Mesendoderm (in vitro differentiated cells): ENCODE measurements at regions not wholly inside any gene's neighbourhood (a gene's known extent, or its start where the extent isn't known, plus 50 kb on each side); places are given as distances from the start of the nearest gene placed in this dataset.

ENCODE experiments used
- DNase-seq: peaks from one replicate; pipeline ENCODE4 v3.0.0; 2013
- H2AK5ac ChIP-seq: 2 replicates; pipeline ENCODE4 v1.6.1; 2013; ENCODE audit warnings: low read length, inconsistent platforms
- H2BK120ac ChIP-seq: 2 replicates; pipeline ENCODE4 v1.6.1; 2013; ENCODE audit warnings: low read depth, mild to moderate bottlenecking, low read length, moderate library complexity, mixed read lengths
- H2BK15ac ChIP-seq: replicated peaks from 2 replicates; pipeline ENCODE4 v1.6.1; 2013; ENCODE audit warnings: low read depth, mild to moderate bottlenecking, moderate library complexity
- H2BK5ac ChIP-seq: 2 replicates; pipeline ENCODE4 v1.6.1; 2013; ENCODE audit warnings: low read length, inconsistent platforms
- H3K18ac ChIP-seq: 2 replicates; pipeline ENCODE4 v1.6.1; 2013; ENCODE audit warnings: mild to moderate bottlenecking, low read length, mixed read lengths
- H3K23ac ChIP-seq: one replicate; pipeline ENCODE4 v1.6.1; 2013; ENCODE audit warnings: low read length
- H3K27ac ChIP-seq: 2 replicates; pipeline ENCODE4 v1.5.1; 2013; ENCODE audit warnings: low read depth, mild to moderate bottlenecking, inconsistent platforms, low read length, moderate library complexity
- H3K27me3 ChIP-seq: 2 replicates; pipeline ENCODE4 v1.6.1; 2013; ENCODE audit warnings: low read length, control low read depth, mild to moderate bottlenecking, inconsistent platforms; ENCODE audit not compliant: insufficient read depth, poor library complexity
- H3K36me3 ChIP-seq: 2 replicates; pipeline ENCODE4 v1.6.1; 2013; ENCODE audit warnings: low read length, inconsistent platforms; ENCODE audit not compliant: control insufficient read depth, insufficient read depth
- H3K4ac ChIP-seq: one replicate; pipeline ENCODE4 v1.6.1; 2013; ENCODE audit warnings: low read depth, mild to moderate bottlenecking, low read length, moderate library complexity
- H3K4me1 ChIP-seq: 2 replicates; pipeline ENCODE4 v1.6.1; 2013; ENCODE audit warnings: low read depth, low read length, inconsistent platforms; ENCODE audit not compliant: control insufficient read depth
- H3K4me2 ChIP-seq: 2 replicates; pipeline ENCODE4 v1.6.1; 2013; ENCODE audit warnings: low read length
- H3K4me3 ChIP-seq: 2 replicates; pipeline ENCODE4 v1.5.1; 2013; ENCODE audit warnings: mild to moderate bottlenecking, low read length
- H3K56ac ChIP-seq: one replicate; pipeline ENCODE4 v1.6.1; 2013; ENCODE audit warnings: low read length
- H3K79me1 ChIP-seq: 2 replicates; pipeline ENCODE4 v1.6.1; 2013; ENCODE audit warnings: low read length, inconsistent platforms
- H3K79me2 ChIP-seq: 2 replicates; pipeline ENCODE4 v1.6.1; 2013; ENCODE audit warnings: mild to moderate bottlenecking, low read length; ENCODE audit not compliant: control insufficient read depth, insufficient read depth
- H3K9ac ChIP-seq: 2 replicates; pipeline ENCODE4 v1.6.1; 2013; ENCODE audit warnings: low read length, inconsistent platforms
- H4K5ac ChIP-seq: one replicate; pipeline ENCODE4 v1.6.1; 2013; ENCODE audit warnings: low read length
- H4K8ac ChIP-seq: one replicate; pipeline ENCODE4 v1.6.1; 2013; ENCODE audit warnings: low read depth, mild to moderate bottlenecking, control low read depth, low read length, moderate library complexity
- WGBS: extraction: QIAGEN DNeasy Blood & Tissue Kit; methylation state at CpG from one replicate; pipeline ENCODE4 v1.1.7; 2013; ENCODE audit warnings: low lambda C conversion rate, missing lambda C conversion rate; ENCODE audit not compliant: insufficient coverage; ENCODE audit errors: extremely low coverage; 5-methylcytosine and 5-hydroxymethylcytosine counted together

GRCh38 chr10:108690530-108690929, 1232.8 kb downstream of the XPNPEP1 start:
- no peak overlapping the region for H2BK120ac ChIP-seq
- no peak for DNase-seq
- H3K79me2 ChIP-seq = no peaks in the 10 kb centered on the region
- H3K79me1 ChIP-seq = no peaks in the 10 kb centered on the region
- H4K8ac ChIP-seq = no peak overlapping the region
- no peaks in the 10 kb centered on the region for H3K36me3 ChIP-seq
- H3K4me1 ChIP-seq = no peaks in the 10 kb centered on the region
- H4K5ac ChIP-seq = no peak overlapping the region
- H2BK5ac ChIP-seq = no peak overlapping the region
- H2AK5ac ChIP-seq = no peak overlapping the region
- no peak overlapping the region for H3K4me3 ChIP-seq
- no peak overlapping the region for H2BK15ac ChIP-seq
- H3K56ac ChIP-seq = no peak overlapping the region
- H3K4me2 ChIP-seq = no peak overlapping the region
- H3K27me3 ChIP-seq = no peaks in the 10 kb centered on the region
- no peak overlapping the region for H3K4ac ChIP-seq
- H3K27ac ChIP-seq = no peak overlapping the region
- H3K9ac ChIP-seq = no peak overlapping the region
- H3K23ac ChIP-seq = no peak overlapping the region
- no peak overlapping the region for H3K18ac ChIP-seq
- WGBS = no CpG with 5 or more reads among the region's 6 CpGs

GRCh38 chr10:108689891-108690290, 1233.4 kb downstream of the XPNPEP1 start:
- H3K56ac ChIP-seq = no peak overlapping the region
- H3K4ac ChIP-seq = no peak overlapping the region

GRCh38 chr10:108688314-108688713, 1235.0 kb downstream of the XPNPEP1 start:
- Histone ChIP-seq H3K79me1 (no peaks in the 10 kb centered on the region), H2AK5ac (no peak overlapping the region), H3K27me3 (no peaks in the 10 kb centered on the region), H3K18ac (no peak overlapping the region), H2BK15ac (no peak overlapping the region), H3K4me3 (no peak overlapping the region), H3K9ac (no peak overlapping the region), H4K8ac (no peak overlapping the region), H3K27ac (no peak overlapping the region), H3K36me3 (no peaks in the 10 kb centered on the region), H2BK120ac (no peak overlapping the region), H3K23ac (no peak overlapping the region), H3K4me2 (no peak overlapping the region), H4K5ac (no peak overlapping the region), H3K56ac (no peak overlapping the region), H3K79me2 (no peaks in the 10 kb centered on the region), H3K4me1 (no peaks in the 10 kb centered on the region), H2BK5ac (no peak overlapping the region), H3K4ac (no peak overlapping the region)
- DNase-seq = no peak
- no CpG with 5 or more reads among the region's 2 CpGs for WGBS

More at GRCh38 chr10:108689891-108690290, 1233.4 kb downstream of the XPNPEP1 start:
- Histone ChIP-seq H3K4me2 (no peak overlapping the region), H3K79me2 (no peaks in the 10 kb centered on the region), H3K27ac (no peak overlapping the region), H4K8ac (no peak overlapping the region), H3K23ac (no peak overlapping the region), H2BK5ac (no peak overlapping the region), H3K9ac (no peak overlapping the region), H3K36me3 (no peaks in the 10 kb centered on the region), H2AK5ac (no peak overlapping the region), H3K79me1 (no peaks in the 10 kb centered on the region), H3K4me3 (no peak overlapping the region), H4K5ac (no peak overlapping the region), H3K4me1 (no peaks in the 10 kb centered on the region), H2BK15ac (no peak overlapping the region), H3K27me3 (no peaks in the 10 kb centered on the region), H3K18ac (no peak overlapping the region), H2BK120ac (no peak overlapping the region)
- no peak for DNase-seq

- H3K18ac ChIP-seq = no peak overlapping the region
- no peak overlapping the region for H3K4me2 ChIP-seq
- H2BK120ac ChIP-seq = no peak overlapping the region
- H2BK15ac ChIP-seq = no peak overlapping the region
- H4K8ac ChIP-seq = no peak overlapping the region
- no peak overlapping the region for H2AK5ac ChIP-seq
- H3K4me1 ChIP-seq = no peaks in the 10 kb centered on the region
- no peaks in the 10 kb centered on the region for H3K79me1 ChIP-seq
- DNase-seq = peak; percentile 45
- WGBS = no CpG with 5 or more reads among the region's 4 CpGs
- H3K79me2 ChIP-seq = no peaks in the 10 kb centered on the region
- H2BK5ac ChIP-seq = no peak overlapping the region
- H3K27ac ChIP-seq = no peak overlapping the region
- H3K4me3 ChIP-seq = no peak overlapping the region
- no peaks in the 10 kb centered on the region for H3K36me3 ChIP-seq
- H3K27me3 ChIP-seq = no peaks in the 10 kb centered on the region
- no peak overlapping the region for H3K9ac ChIP-seq
- no peak overlapping the region for H4K5ac ChIP-seq
- no peak overlapping the region for H3K56ac ChIP-seq
- H3K23ac ChIP-seq = no peak overlapping the region
- no peak overlapping the region for H3K4ac ChIP-seq
Observed at GRCh38 chr10:108685863-108686531, 1237.3 kb downstream of the XPNPEP1 start.

GRCh38 chr10:108684431-108684830, 1238.9 kb downstream of the XPNPEP1 start:
- no peak overlapping the region for H3K27ac ChIP-seq
- no peaks in the 10 kb centered on the region for H3K27me3 ChIP-seq
- no peak overlapping the region for H2AK5ac ChIP-seq
- no peaks in the 10 kb centered on the region for H3K36me3 ChIP-seq
- H3K4me3 ChIP-seq = no peak overlapping the region
- no peak overlapping the region for H3K56ac ChIP-seq
- H3K4me1 ChIP-seq = no peaks in the 10 kb centered on the region
- no peak overlapping the region for H2BK5ac ChIP-seq
- H4K8ac ChIP-seq = no peak overlapping the region
- H3K9ac ChIP-seq = no peak overlapping the region
- WGBS = no CpG with 5 or more reads among the region's 2 CpGs
- H2BK120ac ChIP-seq = no peak overlapping the region
- no peak overlapping the region for H3K18ac ChIP-seq
- no peaks in the 10 kb centered on the region for H3K79me2 ChIP-seq
- H3K4ac ChIP-seq = no peak overlapping the region
- no peak overlapping the region for H2BK15ac ChIP-seq
- no peak overlapping the region for H4K5ac ChIP-seq
- H3K23ac ChIP-seq = no peak overlapping the region
- H3K4me2 ChIP-seq = no peak overlapping the region
- no peaks in the 10 kb centered on the region for H3K79me1 ChIP-seq
- no peak for DNase-seq

GRCh38 chr10:108673741-108674140, 1249.6 kb downstream of the XPNPEP1 start:
- no peak overlapping the region for H2BK120ac ChIP-seq
- no peaks in the 10 kb centered on the region for H3K36me3 ChIP-seq
- no peaks in the 10 kb centered on the region for H3K79me1 ChIP-seq
- no peak overlapping the region for H3K23ac ChIP-seq
- no peak overlapping the region for H2AK5ac ChIP-seq
- H3K4me2 ChIP-seq = no peak overlapping the region
- H3K56ac ChIP-seq = no peak overlapping the region
- H4K8ac ChIP-seq = no peak overlapping the region
- no peaks in the 10 kb centered on the region for H3K4me1 ChIP-seq
- H4K5ac ChIP-seq = no peak overlapping the region
- no peak overlapping the region for H3K9ac ChIP-seq
- no peaks in the 10 kb centered on the region for H3K79me2 ChIP-seq
- H3K27ac ChIP-seq = no peak overlapping the region
- no peak overlapping the region for H3K18ac ChIP-seq
- H3K4ac ChIP-seq = no peak overlapping the region
- no peak overlapping the region for H2BK15ac ChIP-seq
- no peaks in the 10 kb centered on the region for H3K27me3 ChIP-seq
- H2BK5ac ChIP-seq = no peak overlapping the region
- no peak overlapping the region for H3K4me3 ChIP-seq
- DNase-seq = no peak
